H1 (cell line): ENCODE measurements at regions not wholly inside any gene's neighbourhood (a gene's known extent, or its start where the extent isn't known, plus 50 kb on each side); places are given as distances from the start of the nearest gene placed in this dataset.

ENCODE experiments used
- CTCF ChIP-seq, 3 experiments: IDR thresholded peaks; 1 replicate in 2 of 3; 2 replicates in 1 of 3; pipeline versions ENCODE4 v1.5.1 to v1.6.1; 2011; ENCODE audit warnings: low read length in 3 of 3, mild to moderate bottlenecking in 3 of 3, inconsistent platforms in 2 of 3, low read depth in 1 of 3, moderate library complexity in 1 of 3; ENCODE audit not compliant: insufficient read depth in 1 of 3; ENCODE audit errors: control extremely low read depth in 1 of 3
- JUN ChIP-seq: IDR thresholded peaks from 2 replicates; pipeline ENCODE4 v1.6.1; 2011; ENCODE audit warnings: low read depth, mild to moderate bottlenecking, improper control_type of control experiment, low read length
- NRF1 ChIP-seq: IDR thresholded peaks from 2 replicates; pipeline ENCODE4 v1.6.1; 2011; ENCODE audit warnings: mild to moderate bottlenecking, low read depth, low read length, improper control_type of control experiment
- POLR2A ChIP-seq, 2 experiments: IDR thresholded peaks; 1 replicate in 1 of 2; 2 replicates in 1 of 2; pipeline ENCODE4 v1.6.1; 2011; ENCODE audit warnings: low read depth in 2 of 2, low read length in 2 of 2, mild to moderate bottlenecking in 2 of 2; ENCODE audit errors: control extremely low read depth in 1 of 2
- POLR2AphosphoS5 ChIP-seq: IDR thresholded peaks from 2 replicates; pipeline ENCODE4 v1.6.1; 2011; ENCODE audit warnings: low read depth, low read length
- SIN3A ChIP-seq, 2 experiments: IDR thresholded peaks in 1 of 2; conservative IDR thresholded peaks in 1 of 2; 2 replicates each; pipeline ENCODE4 v1.6.1; 2011 to 2012; ENCODE audit warnings: low read length in 2 of 2, improper control_type of control experiment in 1 of 2, low read depth in 1 of 2, mild to moderate bottlenecking in 1 of 2
- SRF ChIP-seq: IDR thresholded peaks from 2 replicates; pipeline ENCODE4 v1.6.1; 2011; ENCODE audit warnings: mild to moderate bottlenecking, low read depth, low read length, moderate library complexity
- TEAD4 ChIP-seq: IDR thresholded peaks from 2 replicates; pipeline ENCODE4 v1.6.1; 2012; ENCODE audit warnings: low read depth, low read length, inconsistent platforms, mixed read lengths

- TF ChIP-seq CTCF (IDR thresholded peaks at IDR 0.05; ENCODE audit: control extremely low read depth in 1 of 3, insufficient read depth in 1 of 3, low read depth in 1 of 3, low read length in 3 of 3) (no peak), POLR2A (IDR thresholded peaks at IDR 0.05; ENCODE audit: control extremely low read depth in 1 of 2, low read depth in 2 of 2, low read length in 2 of 2) (no peak), SRF (no peak), SIN3A (conservative IDR thresholded peaks at IDR 0.05 in 1 of 2, IDR thresholded peaks at IDR 0.05 in 1 of 2; ENCODE audit: low read depth in 1 of 2, low read length in 2 of 2) (no peak), TEAD4 (no peak), JUN (no peak), POLR2AphosphoS5 (no peak), NRF1 (no peak)
These were observed 557.1 kb downstream of the DACH1 start for GRCh38 chr13:71309905-71310304.
